Nephron progenitor cell (in vitro differentiated cells): ENCODE measurements at regions not wholly inside any gene's neighbourhood (a gene's known extent, or its start where the extent isn't known, plus 50 kb on each side); places are given as distances from the start of the nearest gene placed in this dataset.

ENCODE experiments used
- DNase-seq: peaks from one replicate; pipeline ENCODE4 v3.0.0; 2021
- H3K27ac Mint-ChIP-seq: 2 replicates; pipeline ENCODE4 v1.8.0; 2021; ENCODE audit warnings: mild to moderate bottlenecking, moderate library complexity, mixed read lengths
- H3K27me3 Mint-ChIP-seq: 2 replicates; pipeline ENCODE4 v1.8.0; 2021; ENCODE audit warnings: mild to moderate bottlenecking, low read depth, mixed read lengths; ENCODE audit not compliant: poor library complexity
- H3K36me3 Mint-ChIP-seq: 2 replicates; pipeline ENCODE4 v1.8.0; 2021; ENCODE audit warnings: low read depth, mixed read lengths
- H3K4me1 Mint-ChIP-seq: 2 replicates; pipeline ENCODE4 v1.8.0; 2021; ENCODE audit warnings: mixed read lengths
- H3K4me3 Mint-ChIP-seq: 2 replicates; pipeline ENCODE4 v1.8.0; 2021; ENCODE audit warnings: mild to moderate bottlenecking, moderate library complexity, mixed read lengths
- H3K9me3 Mint-ChIP-seq: 2 replicates; pipeline ENCODE4 v1.8.0; 2021; ENCODE audit warnings: mild to moderate bottlenecking, moderate library complexity, mixed read lengths
- TF ChIP-seq, protein P1 (sequence below): fragments of 200-600 bp; sonication (generic); IDR thresholded peaks from 2 replicates; pipeline ENCODE4 v1.5.0; 2021; ENCODE audit warnings: antibody characterized with exemption

- no peak for DNase-seq
- TF ChIP-seq, protein P1, sequence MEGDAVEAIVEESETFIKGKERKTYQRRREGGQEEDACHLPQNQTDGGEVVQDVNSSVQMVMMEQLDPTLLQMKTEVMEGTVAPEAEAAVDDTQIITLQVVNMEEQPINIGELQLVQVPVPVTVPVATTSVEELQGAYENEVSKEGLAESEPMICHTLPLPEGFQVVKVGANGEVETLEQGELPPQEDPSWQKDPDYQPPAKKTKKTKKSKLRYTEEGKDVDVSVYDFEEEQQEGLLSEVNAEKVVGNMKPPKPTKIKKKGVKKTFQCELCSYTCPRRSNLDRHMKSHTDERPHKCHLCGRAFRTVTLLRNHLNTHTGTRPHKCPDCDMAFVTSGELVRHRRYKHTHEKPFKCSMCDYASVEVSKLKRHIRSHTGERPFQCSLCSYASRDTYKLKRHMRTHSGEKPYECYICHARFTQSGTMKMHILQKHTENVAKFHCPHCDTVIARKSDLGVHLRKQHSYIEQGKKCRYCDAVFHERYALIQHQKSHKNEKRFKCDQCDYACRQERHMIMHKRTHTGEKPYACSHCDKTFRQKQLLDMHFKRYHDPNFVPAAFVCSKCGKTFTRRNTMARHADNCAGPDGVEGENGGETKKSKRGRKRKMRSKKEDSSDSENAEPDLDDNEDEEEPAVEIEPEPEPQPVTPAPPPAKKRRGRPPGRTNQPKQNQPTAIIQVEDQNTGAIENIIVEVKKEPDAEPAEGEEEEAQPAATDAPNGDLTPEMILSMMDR: no peak
- Mint-ChIP-seq H3K9me3 (peaks cover 11% of the 10 kb centered on the region), H3K36me3 (no peaks in the 10 kb centered on the region), H3K4me1 (peaks cover 9% of the 10 kb centered on the region), H3K27me3 (peaks cover 3% of the 10 kb centered on the region), H3K27ac (no peak overlapping the region), H3K4me3 (no peak overlapping the region)
Measured at GRCh38 chr5:110013017-110013416, 323.3 kb downstream of the MAN2A1 start.

DNA sequence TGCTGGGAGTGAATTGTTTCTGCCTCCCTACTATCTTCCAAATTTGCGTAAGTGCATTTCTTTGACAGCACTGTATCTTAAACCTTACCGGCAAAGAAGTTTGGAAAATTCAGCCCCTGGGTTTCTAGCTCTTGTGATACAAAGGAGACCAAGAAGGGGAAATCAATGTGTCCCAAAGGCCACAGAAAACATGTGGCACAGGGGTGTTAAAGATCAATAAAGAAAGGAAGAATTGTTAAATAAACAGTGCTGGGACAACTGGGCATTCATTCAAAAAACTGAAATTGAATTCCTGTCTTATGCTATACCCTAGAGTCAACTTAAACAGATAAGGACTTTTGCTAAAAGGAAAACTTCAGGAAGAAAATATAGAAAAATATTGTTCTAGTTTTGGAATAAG lies 328.1 kb downstream of the MAN2A1 start:
- Mint-ChIP-seq H3K36me3 (no peaks in the 10 kb centered on the region), H3K27me3 (peaks cover 3% of the 10 kb centered on the region), H3K4me3 (no peak overlapping the region), H3K27ac (no peak overlapping the region), H3K4me1 (peaks cover 9% of the 10 kb centered on the region), H3K9me3 (peaks cover 23% of the 10 kb centered on the region)
- no peak for DNase-seq
- TF ChIP-seq, protein P1: no peak

GRCh38 chr5:110018509-110018908 lies 328.8 kb downstream of the MAN2A1 start:
- no peak for DNase-seq
- TF ChIP-seq, protein P1: no peak
- Mint-ChIP-seq H3K4me1 (peaks cover 9% of the 10 kb centered on the region), H3K36me3 (no peaks in the 10 kb centered on the region), H3K4me3 (no peak overlapping the region), H3K27me3 (no peaks in the 10 kb centered on the region), H3K9me3 (peaks cover 21% of the 10 kb centered on the region), H3K27ac (no peak overlapping the region)

DNA sequence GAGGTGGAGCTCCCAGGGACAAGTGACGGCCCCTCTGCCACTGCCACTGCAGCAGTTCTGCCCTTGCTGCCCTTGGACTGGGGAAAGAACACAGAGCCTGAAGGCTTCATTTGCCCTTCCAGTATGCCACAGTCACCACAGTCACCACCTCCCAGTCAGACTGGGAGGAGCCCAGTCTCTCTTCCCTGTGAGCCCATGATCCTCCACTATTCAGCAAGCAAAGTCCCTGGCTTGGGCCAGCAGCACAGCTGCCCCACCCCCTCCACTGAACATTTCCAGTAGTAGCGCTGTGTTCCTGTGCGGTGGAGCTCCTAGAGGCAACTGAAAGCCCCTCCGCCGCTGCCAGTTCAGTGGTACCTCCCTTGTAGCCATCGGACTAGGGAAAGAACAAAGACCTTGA lies 329.4 kb downstream of the MAN2A1 start:
- H3K4me1 Mint-ChIP-seq: peaks cover 9% of the 10 kb centered on the region
- no peaks in the 10 kb centered on the region for H3K27me3 Mint-ChIP-seq
- no peak overlapping the region for H3K27ac Mint-ChIP-seq
- H3K4me3 Mint-ChIP-seq: no peak overlapping the region
- H3K36me3 Mint-ChIP-seq: no peaks in the 10 kb centered on the region
- peaks cover 20% of the 10 kb centered on the region for H3K9me3 Mint-ChIP-seq
- TF ChIP-seq, protein P1: no peak
- DNase-seq: no peak

DNA sequence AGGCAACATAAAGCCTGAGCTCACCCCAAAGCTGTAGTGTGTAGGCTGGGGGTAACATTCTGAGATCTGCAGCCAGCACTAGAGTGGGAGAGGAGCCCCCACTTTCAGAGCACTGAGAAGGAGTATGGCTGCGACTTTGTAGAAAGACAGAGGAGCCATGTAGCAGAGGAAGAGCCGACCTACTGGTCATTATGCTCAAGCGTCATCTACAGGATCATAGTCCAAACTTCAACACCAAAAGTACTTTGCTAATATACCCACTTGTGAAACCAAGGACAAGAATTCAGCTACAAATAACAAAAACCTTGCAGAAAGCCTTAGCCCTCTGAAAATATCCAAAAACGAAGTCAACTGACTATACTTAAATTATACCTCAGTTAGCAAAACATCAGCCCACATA lies 330.1 kb downstream of the MAN2A1 start:
- Mint-ChIP-seq H3K9me3 (peaks cover 20% of the 10 kb centered on the region), H3K27ac (no peak overlapping the region), H3K36me3 (no peaks in the 10 kb centered on the region), H3K27me3 (no peaks in the 10 kb centered on the region), H3K4me3 (no peak overlapping the region), H3K4me1 (peaks cover 9% of the 10 kb centered on the region)
- DNase-seq: no peak
- TF ChIP-seq, protein P1: no peak

DNA sequence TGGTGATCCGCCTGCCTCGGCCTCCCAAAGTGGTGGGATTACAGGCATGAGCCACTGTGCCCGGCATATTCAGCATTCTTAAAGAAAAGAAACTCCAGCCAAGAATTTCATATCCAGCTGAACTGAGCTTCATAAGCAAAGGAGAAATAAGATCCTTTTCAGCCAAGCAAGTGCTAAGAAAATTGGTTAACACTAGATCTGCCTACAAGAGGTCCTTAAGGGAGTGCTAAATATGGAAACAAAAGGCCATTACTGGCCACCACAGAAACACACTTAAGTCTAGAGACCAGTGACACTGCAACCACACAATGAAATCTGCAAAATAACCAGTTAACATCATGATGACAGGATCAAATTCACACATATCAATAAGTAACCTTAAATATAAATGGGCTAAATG lies 331.5 kb downstream of the MAN2A1 start:
- Mint-ChIP-seq H3K27ac (no peak overlapping the region), H3K36me3 (no peaks in the 10 kb centered on the region), H3K27me3 (no peaks in the 10 kb centered on the region), H3K4me1 (peaks cover 9% of the 10 kb centered on the region), H3K9me3 (peaks cover 24% of the 10 kb centered on the region), H3K4me3 (no peak overlapping the region)
- no peak for DNase-seq
- TF ChIP-seq, protein P1: no peak
